COLO668 (cell line): ENCODE measurements at regions not wholly inside any gene's neighbourhood (a gene's known extent, or its start where the extent isn't known, plus 50 kb on each side); places are given as distances from the start of the nearest gene placed in this dataset.

Source experiments
- DNase-seq: peaks from one replicate; lab custom pipeline; 2025; ENCODE audit not compliant: unreplicated experiment; lab: John Stamatoyannopoulos, UW

GRCh38 chr20:1798982-1799381 is 96.2 kb upstream of the SIRPA start:
- no peak for DNase-seq

DNA sequence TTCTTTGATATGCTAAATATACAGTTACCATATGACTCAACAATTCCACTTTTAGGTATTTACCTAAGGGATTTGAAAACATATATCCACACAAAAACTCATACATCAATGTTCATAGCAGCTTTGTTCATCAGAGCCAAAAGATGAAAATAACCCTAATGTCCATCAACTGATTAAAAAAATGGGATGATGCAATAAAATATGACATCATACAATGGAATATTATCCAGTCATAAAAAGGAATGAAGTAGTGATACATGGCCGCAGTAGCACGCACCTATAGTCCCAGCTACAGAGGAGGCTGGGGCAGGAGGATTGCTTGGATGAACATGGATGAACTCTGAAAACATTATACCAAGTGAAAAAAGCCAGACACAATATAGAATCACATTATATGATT is 101.4 kb upstream of the SIRPA start:
- no peak for DNase-seq

GRCh38 chr20:1792274-1792673 is 102.9 kb upstream of the SIRPA start:
- DNase-seq = no peak

DNA sequence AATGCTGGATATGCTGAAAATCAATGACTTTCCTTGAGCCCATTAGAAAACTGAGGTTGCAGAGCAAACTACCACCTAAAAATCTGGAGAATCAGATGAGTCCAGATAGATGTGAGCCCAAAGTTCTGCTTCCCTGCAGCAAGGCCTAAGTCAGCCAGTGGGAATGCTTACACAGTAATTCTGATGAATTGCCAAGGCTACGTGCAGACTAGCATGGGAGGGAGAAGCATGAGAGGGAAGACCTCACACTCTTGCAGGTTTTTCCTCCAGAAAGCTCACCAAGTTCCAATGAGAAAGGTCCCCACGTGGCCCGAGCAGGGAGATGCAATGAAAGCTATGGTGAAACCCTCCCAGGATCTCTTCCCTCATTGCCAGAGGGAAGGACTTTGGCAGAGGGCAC is 104.8 kb upstream of the SIRPA start:
- DNase-seq = no peak

GRCh38 chr20:1788044-1788443 is 107.2 kb upstream of the SIRPA start:
- DNase-seq = no peak

- DNase-seq = no peak
Measured at GRCh38 chr20:1786486-1786885, 108.7 kb upstream of the SIRPA start.

GRCh38 chr20:1784586-1784985 is 110.6 kb upstream of the SIRPA start:
- no peak for DNase-seq

GRCh38 chr20:1783245-1783644 is 112.0 kb upstream of the SIRPA start:
- DNase-seq = no peak

DNA sequence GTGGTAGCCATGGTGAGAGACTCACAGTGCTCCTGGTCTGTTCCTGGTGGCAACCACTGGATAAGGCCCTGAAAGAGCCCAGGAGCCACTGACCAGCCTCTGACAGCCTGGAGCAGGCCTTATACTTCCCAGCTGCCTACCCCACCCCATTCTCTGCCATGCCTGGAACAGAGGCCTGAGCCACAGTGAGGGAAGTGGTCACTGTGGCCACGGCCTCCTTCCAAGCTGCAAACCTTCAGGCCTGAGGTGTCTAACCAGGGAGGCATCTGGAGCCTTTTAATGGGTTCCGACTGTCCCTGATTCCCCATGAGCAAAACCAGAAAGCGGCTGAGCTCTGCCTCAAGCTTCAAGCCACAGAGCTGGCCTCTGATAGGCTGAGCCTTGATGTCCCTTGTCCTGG is 113.0 kb upstream of the SIRPA start:
- no peak for DNase-seq

DNA sequence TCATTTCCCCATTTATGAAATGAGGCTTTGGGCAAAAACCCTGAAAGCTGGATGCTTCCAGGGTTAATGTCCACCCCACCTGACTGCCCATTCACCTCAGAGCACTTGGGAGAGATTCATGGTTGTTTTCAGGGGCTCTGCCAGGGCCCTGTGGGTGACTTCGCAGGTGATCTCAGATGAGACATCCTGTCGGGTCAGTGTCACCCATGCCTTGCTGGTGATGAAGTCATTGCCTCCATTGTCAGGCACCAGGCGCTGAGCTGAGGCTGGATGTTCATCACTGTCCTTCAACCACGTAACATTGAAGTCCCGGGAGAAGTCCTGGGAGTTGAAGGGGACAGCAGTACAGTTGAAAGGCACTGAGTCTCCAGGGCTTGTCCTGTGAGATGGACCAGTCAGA is 115.6 kb upstream of the SIRPA start:
- no peak for DNase-seq

DNA sequence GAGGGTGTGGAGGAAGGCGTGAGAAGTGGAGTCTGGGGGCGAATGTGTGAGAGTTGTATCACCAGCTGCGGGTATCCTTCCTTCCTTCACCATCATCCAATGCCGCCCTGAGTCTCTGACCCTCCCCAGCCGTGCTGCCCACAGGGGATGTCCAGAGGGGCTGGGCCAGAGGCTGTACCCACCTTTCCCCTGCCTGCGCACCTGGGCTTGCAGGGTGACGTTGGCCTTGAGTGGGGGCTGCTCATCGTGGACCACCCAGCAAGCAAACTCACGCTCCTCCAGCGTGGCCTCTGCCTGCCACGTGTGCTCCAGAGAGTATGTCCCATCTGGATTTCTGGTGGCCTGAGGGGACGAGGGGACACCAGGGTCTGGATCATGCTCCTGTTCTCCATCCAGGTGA is 116.9 kb upstream of the SIRPA start:
- DNase-seq = no peak

GRCh38 chr20:1777476-1777820 is 117.8 kb upstream of the SIRPA start:
- DNase-seq = no peak

- DNase-seq = peak; percentile 72
Measured at GRCh38 chr20:1776681-1777475, 118.3 kb upstream of the SIRPA start.

DNA sequence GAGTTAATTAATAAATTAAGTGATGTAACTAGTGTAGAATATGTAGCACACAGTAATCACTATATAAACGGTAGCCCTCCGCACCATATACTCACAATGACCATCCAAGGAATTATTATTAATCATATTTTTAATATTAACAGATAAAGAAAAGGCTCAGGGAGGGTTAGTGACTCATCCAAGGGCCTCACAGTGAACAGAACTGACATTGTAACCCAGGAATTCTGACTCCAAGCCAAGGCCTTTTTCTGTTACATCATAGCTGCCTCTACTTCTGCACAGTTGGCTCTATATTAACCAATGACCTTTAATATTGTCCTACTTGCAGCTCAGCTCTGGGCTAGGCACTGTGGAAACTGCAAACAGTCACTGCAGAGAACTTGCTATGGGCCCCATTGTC is 117.5 kb upstream of the SIRPG start:
- no peak for DNase-seq

- no peak for DNase-seq
Measured at GRCh38 chr20:1774479-1774878, 116.9 kb upstream of the SIRPG start.

DNA sequence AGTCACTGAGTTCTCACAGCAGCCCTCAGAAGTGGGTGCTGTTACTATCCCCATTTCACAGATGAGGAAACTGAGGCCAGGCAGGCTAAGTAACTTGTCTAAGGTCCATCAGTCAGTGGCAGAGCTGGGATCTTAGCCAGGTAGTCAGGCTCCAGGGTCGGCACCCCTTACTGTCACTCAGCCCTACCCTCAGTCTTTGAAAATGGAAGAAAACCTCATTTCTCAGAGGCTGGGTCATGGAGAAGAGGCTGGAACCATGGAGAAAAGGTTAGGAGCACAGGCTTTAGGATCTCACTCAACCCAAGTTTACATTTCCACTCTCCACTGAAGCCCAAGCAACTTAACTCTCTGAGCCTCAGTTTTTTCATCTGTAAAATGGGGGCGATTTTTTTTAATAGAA is 116.2 kb upstream of the SIRPG start:
- no peak for DNase-seq

DNA sequence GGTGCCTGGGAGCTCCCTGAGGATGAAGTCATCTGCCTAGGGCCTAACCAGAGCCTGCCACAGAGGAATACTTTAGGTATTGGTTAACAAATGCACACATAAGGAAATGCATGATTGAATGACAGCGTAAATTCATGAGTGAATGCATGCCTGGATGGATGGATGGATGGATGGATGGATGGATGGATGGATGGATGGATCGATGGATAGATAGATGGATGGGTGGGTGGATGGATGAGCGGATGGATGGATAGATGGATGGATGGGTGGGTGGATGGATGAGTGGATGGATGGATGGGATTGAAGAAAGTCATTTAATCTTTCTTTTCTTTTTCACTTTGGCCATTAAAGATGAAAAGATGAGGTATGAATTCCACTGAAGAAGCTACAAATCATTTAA is 111.9 kb upstream of the SIRPG start:
- no peak for DNase-seq

GRCh38 chr20:1766731-1767130 is 109.2 kb upstream of the SIRPG start:
- DNase-seq = no peak

- peak; percentile 56 for DNase-seq
Measured at GRCh38 chr20:1764136-1765033, 106.8 kb upstream of the SIRPG start.

DNA sequence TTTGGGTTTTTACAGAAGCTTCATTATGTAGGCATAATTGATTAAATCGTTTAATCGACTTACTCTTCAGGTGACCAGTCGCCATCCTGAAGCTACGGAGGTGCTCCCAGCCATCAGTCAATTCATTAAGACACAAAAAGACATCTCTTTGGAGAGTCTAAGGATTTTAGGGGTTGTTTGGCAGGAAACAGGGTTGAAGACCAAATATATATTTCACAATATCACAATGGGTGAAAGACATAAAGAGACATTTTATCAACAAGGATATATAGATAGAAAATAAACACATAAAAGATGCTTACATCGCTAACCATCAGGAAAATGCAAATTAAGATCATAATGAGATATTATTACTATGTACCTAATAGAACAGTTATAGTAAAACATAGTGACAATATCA is 104.0 kb upstream of the SIRPG start:
- no peak for DNase-seq

- no peak for DNase-seq
Measured at GRCh38 chr20:1761116-1761515, 103.5 kb upstream of the SIRPG start.

GRCh38 chr20:1758765-1759164 is 101.2 kb upstream of the SIRPG start:
- no peak for DNase-seq
